ENCODE measurements at regions not wholly inside any gene's neighbourhood (a gene's known extent, or its start where the extent isn't known, plus 50 kb on each side); places are given as distances from the start of the nearest gene placed in this dataset.

- TF ChIP-seq CTCF (IDR thresholded peaks at IDR 0.05) = no peak
- H3K27ac ChIP-seq = no peak overlapping the region
- no peak for DNase-seq (ENCODE audit: low spot score)
- no peak overlapping the region for H3K4me3 ChIP-seq
Observed at GRCh38 chr10:3838460-3839437, 53.7 kb upstream of the KLF6 start.

- Histone ChIP-seq H3K4me3 (no peak overlapping the region), H3K27ac (no peak overlapping the region)
- no peak for DNase-seq (ENCODE audit: low spot score)
- TF ChIP-seq CTCF (IDR thresholded peaks at IDR 0.05) = no peak
Observed at GRCh38 chr10:3837647-3838459, 52.8 kb upstream of the KLF6 start.

GRCh38 chr10:3836222-3836820 is 51.3 kb upstream of the KLF6 start:
- no peak overlapping the region for H3K4me3 ChIP-seq
- no peak overlapping the region for H3K27ac ChIP-seq
- DNase-seq (ENCODE audit: low spot score) = no peak
- no peak for TF ChIP-seq CTCF (IDR thresholded peaks at IDR 0.05)

- Histone ChIP-seq H3K27ac (no peak overlapping the region), H3K4me3 (no peak overlapping the region)
- DNase-seq (ENCODE audit: low spot score) = no peak
- TF ChIP-seq CTCF (IDR thresholded peaks at IDR 0.05) = no peak
Observed at GRCh38 chr10:3835770-3836169, 50.8 kb upstream of the KLF6 start.

- Histone ChIP-seq H3K27ac (no peak overlapping the region), H3K4me3 (no peak overlapping the region)
- no peak for DNase-seq (ENCODE audit: low spot score)
- no peak for TF ChIP-seq CTCF (IDR thresholded peaks at IDR 0.05)
Observed at GRCh38 chr10:3834947-3835346, 49.9 kb upstream of the KLF6 start.
